ENCODE measurements at regions not wholly inside any gene's neighbourhood (a gene's known extent, or its start where the extent isn't known, plus 50 kb on each side); places are given as distances from the start of the nearest gene placed in this dataset.

DNA sequence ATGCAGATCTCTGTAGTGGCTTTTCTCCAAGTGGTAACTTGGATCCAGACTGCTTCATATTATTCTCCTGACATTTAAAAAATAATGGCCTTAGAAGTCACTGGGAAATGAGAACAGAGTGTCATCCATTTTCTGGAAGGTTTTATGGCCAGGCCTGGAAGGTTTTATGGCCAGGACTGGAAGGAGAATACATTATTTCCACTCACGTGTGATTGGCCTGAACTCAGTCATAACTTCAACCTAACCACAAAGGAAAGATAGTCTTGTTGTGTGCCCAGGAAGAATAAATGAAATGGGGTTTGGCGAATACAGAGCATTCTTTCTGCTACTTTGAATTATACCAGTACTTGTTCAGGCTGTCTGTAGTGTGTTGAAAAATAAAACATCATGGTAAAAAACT lies 360.9 kb downstream of the GPAM start:
- H2AFZ ChIP-seq, result no peak overlapping the region
- CTCF ChIA-PET, result no interaction called here
- H3K4me1 ChIP-seq (replicated peaks; ENCODE audit: insufficient read depth), result no peaks in the 10 kb centered on the region
- no peak overlapping the region for H3K4me3 ChIP-seq
- H3K79me2 ChIP-seq (ENCODE audit: low read depth), result no peaks in the 10 kb centered on the region
- H4K20me1 ChIP-seq (ENCODE audit: insufficient read depth), result no peaks in the 10 kb centered on the region
- no peaks in the 10 kb centered on the region for H3K9me3 ChIP-seq (ENCODE audit: insufficient read depth, low read depth)
- BruUV-seq (replicated peaks), result no TSS peak
- no peaks in the 10 kb centered on the region for H3K36me3 ChIP-seq (ENCODE audit: low read depth)
- POLR2A ChIA-PET (ENCODE audit: unreplicated experiment), result no interaction called here
- intact Hi-C loops (cut with micrococcal nuclease; ENCODE audit: unreplicated experiment), result no loop called here
- TF ChIP-seq EZH2 (IDR thresholded peaks at IDR 0.05; ENCODE audit: low read depth), result no peak
- TF ChIP-seq, protein P1, sequence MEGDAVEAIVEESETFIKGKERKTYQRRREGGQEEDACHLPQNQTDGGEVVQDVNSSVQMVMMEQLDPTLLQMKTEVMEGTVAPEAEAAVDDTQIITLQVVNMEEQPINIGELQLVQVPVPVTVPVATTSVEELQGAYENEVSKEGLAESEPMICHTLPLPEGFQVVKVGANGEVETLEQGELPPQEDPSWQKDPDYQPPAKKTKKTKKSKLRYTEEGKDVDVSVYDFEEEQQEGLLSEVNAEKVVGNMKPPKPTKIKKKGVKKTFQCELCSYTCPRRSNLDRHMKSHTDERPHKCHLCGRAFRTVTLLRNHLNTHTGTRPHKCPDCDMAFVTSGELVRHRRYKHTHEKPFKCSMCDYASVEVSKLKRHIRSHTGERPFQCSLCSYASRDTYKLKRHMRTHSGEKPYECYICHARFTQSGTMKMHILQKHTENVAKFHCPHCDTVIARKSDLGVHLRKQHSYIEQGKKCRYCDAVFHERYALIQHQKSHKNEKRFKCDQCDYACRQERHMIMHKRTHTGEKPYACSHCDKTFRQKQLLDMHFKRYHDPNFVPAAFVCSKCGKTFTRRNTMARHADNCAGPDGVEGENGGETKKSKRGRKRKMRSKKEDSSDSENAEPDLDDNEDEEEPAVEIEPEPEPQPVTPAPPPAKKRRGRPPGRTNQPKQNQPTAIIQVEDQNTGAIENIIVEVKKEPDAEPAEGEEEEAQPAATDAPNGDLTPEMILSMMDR (conservative IDR thresholded peaks at IDR 0.05), result no peak
- H3F3A ChIP-seq (ENCODE audit: insufficient read depth, low read depth), result no peaks in the 10 kb centered on the region
- DNase-seq, result no peak
- H3K4me2 ChIP-seq, result no peak overlapping the region
- H3K27ac ChIP-seq, result no peak overlapping the region
- no peaks in the 10 kb centered on the region for H3K27me3 ChIP-seq (ENCODE audit: insufficient read depth, low read depth)
- no peaks in the 10 kb centered on the region for H3K9me2 ChIP-seq (ENCODE audit: insufficient read depth)

DNA sequence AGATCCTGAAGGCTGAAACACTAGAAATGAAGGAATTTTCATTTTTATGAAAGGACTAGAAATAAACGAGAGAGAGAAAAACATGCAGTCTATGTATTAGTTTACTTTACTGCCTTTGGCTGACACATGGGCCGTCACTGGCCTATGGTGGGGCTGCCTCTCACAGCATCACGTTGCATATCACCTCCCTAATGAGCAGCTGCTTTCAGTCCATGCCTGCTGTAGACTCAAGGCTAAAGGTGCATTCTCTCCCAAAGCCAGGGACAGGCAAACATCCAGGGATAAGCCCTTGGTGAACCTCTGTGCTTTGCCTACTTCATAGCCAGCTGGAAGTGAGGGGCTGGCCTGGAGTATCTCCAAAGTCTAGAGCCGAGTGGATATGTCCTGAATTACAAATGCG lies 359.4 kb downstream of the GPAM start:
- Histone ChIP-seq H3K4me2 (no peak overlapping the region), H3K27ac (no peak overlapping the region), H3K36me3 (ENCODE audit: low read depth) (no peaks in the 10 kb centered on the region), H2AFZ (no peak overlapping the region), H4K20me1 (ENCODE audit: insufficient read depth) (no peaks in the 10 kb centered on the region), H3K27me3 (ENCODE audit: insufficient read depth, low read depth) (no peaks in the 10 kb centered on the region), H3K4me3 (no peak overlapping the region), H3K79me2 (ENCODE audit: low read depth) (no peaks in the 10 kb centered on the region), H3K9me2 (ENCODE audit: insufficient read depth) (no peaks in the 10 kb centered on the region), H3K4me1 (replicated peaks; ENCODE audit: insufficient read depth) (no peaks in the 10 kb centered on the region), H3F3A (ENCODE audit: insufficient read depth, low read depth) (no peaks in the 10 kb centered on the region), H3K9me3 (ENCODE audit: insufficient read depth, low read depth) (no peaks in the 10 kb centered on the region)
- no TSS peak for BruUV-seq (replicated peaks)
- ChIA-PET POLR2A (ENCODE audit: unreplicated experiment) (no interaction called here), CTCF (no interaction called here)
- intact Hi-C loops (cut with micrococcal nuclease; ENCODE audit: unreplicated experiment), result no loop called here
- TF ChIP-seq, protein P1 (conservative IDR thresholded peaks at IDR 0.05), result no peak
- TF ChIP-seq EZH2 (IDR thresholded peaks at IDR 0.05; ENCODE audit: low read depth), result no peak
- DNase-seq, result no peak

DNA sequence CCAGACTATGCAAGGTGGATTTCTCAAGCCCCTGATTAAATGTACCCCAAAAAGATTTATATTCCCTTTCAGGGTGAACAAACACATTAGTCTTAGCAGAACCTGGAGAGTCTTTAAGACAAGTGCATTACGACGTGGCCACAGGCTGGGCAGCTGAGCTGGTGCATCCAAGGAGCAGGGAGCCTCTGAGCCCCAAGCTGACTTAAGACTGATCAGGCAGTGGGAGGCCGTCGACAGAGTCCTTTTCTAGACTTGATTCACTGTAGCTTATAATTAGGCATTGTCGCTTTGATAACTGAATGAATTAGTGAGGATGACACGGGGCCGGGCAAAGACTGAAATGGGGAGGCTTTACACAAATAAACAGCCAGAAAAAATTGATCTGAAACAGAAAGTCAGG lies 353.2 kb downstream of the GPAM start:
- ChIA-PET POLR2A (ENCODE audit: unreplicated experiment) (no interaction called here), CTCF (no interaction called here)
- H2AFZ ChIP-seq, result no peak overlapping the region
- no peak for DNase-seq
- H3K79me2 ChIP-seq (ENCODE audit: low read depth), result no peaks in the 10 kb centered on the region
- TF ChIP-seq, protein P1 (conservative IDR thresholded peaks at IDR 0.05), result no peak
- TF ChIP-seq EZH2 (IDR thresholded peaks at IDR 0.05; ENCODE audit: low read depth), result no peak
- H4K20me1 ChIP-seq (ENCODE audit: insufficient read depth), result no peaks in the 10 kb centered on the region
- H3K4me2 ChIP-seq, result no peak overlapping the region
- intact Hi-C loops (cut with micrococcal nuclease; ENCODE audit: unreplicated experiment), result no loop called here
- no peaks in the 10 kb centered on the region for H3K9me3 ChIP-seq (ENCODE audit: insufficient read depth, low read depth)
- BruUV-seq (replicated peaks), result no TSS peak
- H3K27me3 ChIP-seq (ENCODE audit: insufficient read depth, low read depth), result no peaks in the 10 kb centered on the region
- no peaks in the 10 kb centered on the region for H3F3A ChIP-seq (ENCODE audit: insufficient read depth, low read depth)
- H3K4me1 ChIP-seq (replicated peaks; ENCODE audit: insufficient read depth), result no peaks in the 10 kb centered on the region
- no peak overlapping the region for H3K4me3 ChIP-seq
- no peak overlapping the region for H3K27ac ChIP-seq
- H3K36me3 ChIP-seq (ENCODE audit: low read depth), result no peaks in the 10 kb centered on the region
- H3K9me2 ChIP-seq (ENCODE audit: insufficient read depth), result no peaks in the 10 kb centered on the region
